MM.1S (cell line): ENCODE measurements at regions not wholly inside any gene's neighbourhood (a gene's known extent, or its start where the extent isn't known, plus 50 kb on each side); places are given as distances from the start of the nearest gene placed in this dataset.

Experiments used
- CTCF ChIP-seq: fragments of 300-600 bp; sonication (generic); IDR thresholded peaks from 2 replicates; pipeline ENCODE4 v1.5.1; 2016; ENCODE audit warnings: antibody characterized with exemption, low read length, mixed read lengths
- EZH2 ChIP-seq: fragments of 300-600 bp; sonication (generic); optimal IDR thresholded peaks from 2 replicates; pipeline ENCODE3; 2017; ENCODE audit warnings: low read depth, mild to moderate bottlenecking, antibody characterized with exemption, low read length, mixed read lengths
- EZH2phosphoT487 ChIP-seq: fragments of 300-600 bp; sonication (generic); IDR thresholded peaks from 2 replicates; pipeline ENCODE4 v1.6.1; 2018; ENCODE audit warnings: antibody characterized with exemption, low read length

- no peak for TF ChIP-seq CTCF
- TF ChIP-seq EZH2, result no peak
- no peak for TF ChIP-seq EZH2phosphoT487
These were observed 85.5 kb upstream of the NUDT12 start for GRCh38 chr5:103648086-103648485.
